ENCODE measurements at regions not wholly inside any gene's neighbourhood (a gene's known extent, or its start where the extent isn't known, plus 50 kb on each side); places are given as distances from the start of the nearest gene placed in this dataset.
"Not testable (repeated sequence)": the region's sequence is repeated elsewhere in the genome, so short reads cannot be mapped to it uniquely, and the experiment has no call there.

DNA sequence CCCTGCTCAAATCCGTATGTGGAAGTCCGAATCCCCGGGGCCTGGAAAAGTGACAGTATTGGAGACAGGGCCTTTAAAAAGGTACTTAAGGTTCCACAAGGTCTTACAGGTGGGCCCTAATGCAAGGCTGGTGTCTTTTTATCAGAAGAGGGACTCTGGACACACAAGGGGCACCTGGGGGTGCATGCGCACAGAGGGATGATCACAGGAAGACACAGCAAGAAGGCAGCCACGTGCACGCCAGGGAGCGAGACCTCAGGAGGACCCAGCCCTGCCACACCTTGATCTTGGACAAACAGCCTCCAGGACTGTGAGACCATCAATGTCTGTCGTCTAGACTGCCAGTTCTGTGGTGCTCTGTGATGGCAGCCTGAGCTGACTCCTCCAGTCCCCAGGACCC, 96.5 kb downstream of the SHANK2 start:
- TF ChIP-seq, protein P1, sequence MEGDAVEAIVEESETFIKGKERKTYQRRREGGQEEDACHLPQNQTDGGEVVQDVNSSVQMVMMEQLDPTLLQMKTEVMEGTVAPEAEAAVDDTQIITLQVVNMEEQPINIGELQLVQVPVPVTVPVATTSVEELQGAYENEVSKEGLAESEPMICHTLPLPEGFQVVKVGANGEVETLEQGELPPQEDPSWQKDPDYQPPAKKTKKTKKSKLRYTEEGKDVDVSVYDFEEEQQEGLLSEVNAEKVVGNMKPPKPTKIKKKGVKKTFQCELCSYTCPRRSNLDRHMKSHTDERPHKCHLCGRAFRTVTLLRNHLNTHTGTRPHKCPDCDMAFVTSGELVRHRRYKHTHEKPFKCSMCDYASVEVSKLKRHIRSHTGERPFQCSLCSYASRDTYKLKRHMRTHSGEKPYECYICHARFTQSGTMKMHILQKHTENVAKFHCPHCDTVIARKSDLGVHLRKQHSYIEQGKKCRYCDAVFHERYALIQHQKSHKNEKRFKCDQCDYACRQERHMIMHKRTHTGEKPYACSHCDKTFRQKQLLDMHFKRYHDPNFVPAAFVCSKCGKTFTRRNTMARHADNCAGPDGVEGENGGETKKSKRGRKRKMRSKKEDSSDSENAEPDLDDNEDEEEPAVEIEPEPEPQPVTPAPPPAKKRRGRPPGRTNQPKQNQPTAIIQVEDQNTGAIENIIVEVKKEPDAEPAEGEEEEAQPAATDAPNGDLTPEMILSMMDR (IDR thresholded peaks at IDR 0.05; ENCODE audit: insufficient read depth, low read depth, low read length), result no peak

GRCh38 chr11:71154261-71154805, 98.0 kb downstream of the SHANK2 start:
- DNase-seq (ENCODE audit: low read depth), result no peak
- no peak overlapping the region for H3K4me3 ChIP-seq (ENCODE audit: low read depth, low read length)
- TF ChIP-seq, protein P1 (IDR thresholded peaks at IDR 0.05; ENCODE audit: insufficient read depth, low read depth, low read length), result no peak

More for the DNA sequence above, 96.5 kb downstream of the SHANK2 start:
- H3K4me3 ChIP-seq (ENCODE audit: low read depth, low read length), result no peak overlapping the region
- no peak for DNase-seq (ENCODE audit: low read depth)

GRCh38 chr11:71153005-71153390, 99.4 kb downstream of the SHANK2 start:
- DNase-seq (ENCODE audit: low read depth), result peak; percentile 49
- TF ChIP-seq, protein P1 (IDR thresholded peaks at IDR 0.05; ENCODE audit: insufficient read depth, low read depth, low read length), result no peak
- peak overlapping the region; percentile 12 for H3K4me3 ChIP-seq (ENCODE audit: low read depth, low read length)

GRCh38 chr11:71152312-71153004, 99.9 kb downstream of the SHANK2 start:
- not testable (repeated sequence) for DNase-seq (ENCODE audit: low read depth); H3K4me3 ChIP-seq (ENCODE audit: low read depth, low read length)

DNA sequence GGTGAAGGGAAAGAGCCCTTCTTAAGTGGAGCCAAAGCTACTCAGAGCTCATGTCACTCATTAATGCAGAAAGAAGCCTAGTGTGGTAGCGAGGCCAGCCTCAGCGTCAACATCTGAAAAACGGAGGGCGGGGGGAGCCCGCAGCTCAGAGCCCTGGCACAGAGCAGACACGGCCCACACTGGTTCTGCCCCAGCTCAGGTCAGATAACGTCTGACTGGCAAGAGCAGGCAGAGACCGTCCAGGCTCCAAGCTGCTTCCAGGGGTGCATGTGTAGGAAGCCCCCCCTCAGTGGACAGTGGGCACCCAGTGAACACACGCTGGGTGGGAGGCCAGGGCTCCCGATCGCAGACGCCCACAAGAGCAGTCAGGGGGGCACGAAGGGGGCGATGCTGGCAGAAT, 100.8 kb downstream of the SHANK2 start:
- DNase-seq (ENCODE audit: low read depth), result no peak
- TF ChIP-seq, protein P1 (IDR thresholded peaks at IDR 0.05; ENCODE audit: insufficient read depth, low read depth, low read length), result no peak
- H3K4me3 ChIP-seq (ENCODE audit: low read depth, low read length), result no peak overlapping the region

DNA sequence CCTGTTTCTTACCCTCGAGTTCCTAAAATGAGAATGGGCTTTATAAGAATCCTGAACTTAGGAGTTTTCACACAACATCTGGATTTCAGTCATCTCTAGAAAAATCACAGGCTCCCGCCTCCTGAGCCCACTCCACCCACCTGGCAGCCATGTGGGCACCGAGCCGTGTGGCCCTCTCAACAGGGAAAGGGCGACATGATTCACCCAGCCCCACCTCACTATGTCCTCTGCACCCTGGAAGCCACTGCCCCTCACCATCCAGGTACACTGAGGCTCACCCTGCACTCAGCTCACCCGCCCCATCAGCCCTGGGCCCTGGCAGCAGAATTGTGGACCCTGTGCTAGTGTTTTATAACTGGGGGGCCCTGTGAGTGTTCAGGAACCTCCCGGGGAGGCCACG, 101.5 kb downstream of the SHANK2 start:
- TF ChIP-seq, protein P1 (IDR thresholded peaks at IDR 0.05; ENCODE audit: insufficient read depth, low read depth, low read length), result no peak
- H3K4me3 ChIP-seq (ENCODE audit: low read depth, low read length), result no peak overlapping the region
- no peak for DNase-seq (ENCODE audit: low read depth)

DNA sequence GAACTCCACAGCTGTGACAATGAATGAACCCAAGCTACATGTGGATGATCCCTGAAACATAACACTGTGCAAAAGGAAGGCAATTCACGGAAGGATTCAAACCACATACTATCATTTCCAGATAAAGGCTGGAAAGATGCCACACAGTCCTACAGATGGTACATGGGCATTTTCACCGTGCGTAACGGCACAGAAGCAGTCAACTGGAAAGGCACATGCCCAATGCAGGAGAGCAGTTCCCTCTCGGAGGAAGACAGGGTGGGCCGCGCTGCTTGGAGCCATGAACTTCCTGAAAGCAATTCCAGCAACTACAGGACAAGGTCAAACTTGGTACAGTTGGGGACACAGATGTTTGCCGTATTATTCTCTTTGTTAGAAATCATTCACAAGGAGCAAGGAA, 103.7 kb downstream of the SHANK2 start:
- H3K4me3 ChIP-seq (ENCODE audit: low read depth, low read length), result no peak overlapping the region
- DNase-seq (ENCODE audit: low read depth), result no peak
- TF ChIP-seq, protein P1 (IDR thresholded peaks at IDR 0.05; ENCODE audit: insufficient read depth, low read depth, low read length), result no peak

Measured in fibroblast of villous mesenchyme (primary cell).